Tongue (tissue), 1 donor: ENCODE measurements at regions not wholly inside any gene's neighbourhood (a gene's known extent, or its start where the extent isn't known, plus 50 kb on each side); places are given as distances from the start of the nearest gene placed in this dataset.
A peak's percentile ranks its signal among the peaks of the same experiment; 100 is the strongest.
"Not testable (repeated sequence)": the region's sequence is repeated elsewhere in the genome, so short reads cannot be mapped to it uniquely, and the experiment has no call there.

Experiments
- DNase-seq: peaks from one replicate; pipeline ENCODE4 v3.0.0-alpha.2; 2015

- DNase-seq: peak; percentile 65
Observed at GRCh38 chr3:24687671-24688070, 193.0 kb upstream of the THRB start.

GRCh38 chr3:24688446-24689148 lies 193.9 kb upstream of the THRB start:
- no peak for DNase-seq

- DNase-seq: no peak
Observed at GRCh38 chr3:24689353-24689752, 194.7 kb upstream of the THRB start.

GRCh38 chr3:24690777-24691176 lies 196.1 kb upstream of the THRB start:
- DNase-seq: no peak

- DNase-seq: not testable (repeated sequence)
Observed at GRCh38 chr3:24699078-24699477, 204.4 kb upstream of the THRB start.

- DNase-seq: peak; percentile 73
Observed at GRCh38 chr3:24704496-24704895, 209.8 kb upstream of the THRB start.

- DNase-seq: no peak
Observed at GRCh38 chr3:24707936-24708335, 213.3 kb upstream of the THRB start.

- peak; percentile 19 for DNase-seq
Observed at GRCh38 chr3:24709956-24710355, 215.3 kb upstream of the THRB start.

GRCh38 chr3:24713516-24713915 lies 218.9 kb upstream of the THRB start:
- DNase-seq: no peak

GRCh38 chr3:24714436-24714835 lies 219.8 kb upstream of the THRB start:
- peak; percentile 20 for DNase-seq

GRCh38 chr3:24715171-24715792 lies 220.6 kb upstream of the THRB start:
- no peak for DNase-seq

- no peak for DNase-seq
Observed at GRCh38 chr3:24722087-24722486, 227.4 kb upstream of the THRB start.

GRCh38 chr3:24725514-24726255 lies 231.0 kb upstream of the THRB start:
- no peak for DNase-seq

- DNase-seq: no peak
Observed at GRCh38 chr3:24726423-24726822, 231.8 kb upstream of the THRB start.

GRCh38 chr3:24730173-24730572 lies 235.5 kb upstream of the THRB start:
- DNase-seq: no peak

- DNase-seq: no peak
Observed at GRCh38 chr3:24734019-24734418, 239.4 kb upstream of the THRB start.

- DNase-seq: no peak
Observed at GRCh38 chr3:24736701-24737100, 242.1 kb upstream of the THRB start.

GRCh38 chr3:24740326-24740725 lies 245.7 kb upstream of the THRB start:
- DNase-seq: peak; percentile 44

GRCh38 chr3:24741506-24741905 lies 246.9 kb upstream of the THRB start:
- no peak for DNase-seq

- no peak for DNase-seq
Observed at GRCh38 chr3:24748520-24748919, 253.9 kb upstream of the THRB start.

- DNase-seq: no peak
Observed at GRCh38 chr3:24751020-24751419, 256.4 kb upstream of the THRB start.

- DNase-seq: no peak
Observed at GRCh38 chr3:24756101-24756888, 261.6 kb upstream of the THRB start.

GRCh38 chr3:24763393-24763792 lies 268.7 kb upstream of the THRB start:
- no peak for DNase-seq
